Keratinocyte (primary cell): ENCODE measurements at regions not wholly inside any gene's neighbourhood (a gene's known extent, or its start where the extent isn't known, plus 50 kb on each side); places are given as distances from the start of the nearest gene placed in this dataset.

Experiments
- DNase-seq: peaks from one replicate; pipeline ENCODE4 v3.0.0-alpha.2; 2011; ENCODE audit warnings: low read depth, missing footprints, low spot score
- FAIRE-seq: peaks from 2 replicates; lab custom pipeline; 2011; peaks lifted over from hg19 to GRCh38; lab: Jason Lieb, UNC
- H2AFZ ChIP-seq: 2 replicates; pipeline ENCODE4 v1.6.0; 2012; ENCODE audit warnings: low read length, control low read depth, inconsistent platforms; ENCODE audit not compliant: control insufficient read depth
- H3K27ac ChIP-seq: 2 replicates; pipeline ENCODE4 v1.5.1; 2011; ENCODE audit warnings: low read length; ENCODE audit not compliant: control insufficient read depth, insufficient read depth
- H3K27me3 ChIP-seq: 3 replicates; pipeline ENCODE4 v1.6.0; 2011; ENCODE audit warnings: low read length; ENCODE audit not compliant: control insufficient read depth, insufficient read depth; ENCODE audit errors: extremely low read depth
- H3K36me3 ChIP-seq, 2 experiments: 2 replicates in 1 of 2; 3 replicates in 1 of 2; pipeline ENCODE4 v1.5.1; 2011; ENCODE audit warnings: low read length in 2 of 2, mild to moderate bottlenecking in 1 of 2; ENCODE audit not compliant: control insufficient read depth in 2 of 2, insufficient read depth in 2 of 2; ENCODE audit errors: extremely low read depth in 1 of 2
- H3K4me1 ChIP-seq: 3 replicates; pipeline ENCODE4 v1.5.1; 2011; ENCODE audit warnings: low read length; ENCODE audit not compliant: control insufficient read depth, insufficient read depth; ENCODE audit errors: extremely low read depth
- H3K4me2 ChIP-seq: 3 replicates; pipeline ENCODE4 v1.6.0; 2011; ENCODE audit warnings: low read depth, low read length; ENCODE audit not compliant: control insufficient read depth, insufficient read depth; ENCODE audit errors: extremely low read depth
- H3K4me3 ChIP-seq, 3 experiments: fragments of 200-600 bp in 1 of 3; sonication (generic) in 1 of 3; 2 replicates in 2 of 3; 3 replicates in 1 of 3; pipeline ENCODE4 v1.5.1; 2011 to 2016; ENCODE audit warnings: low read length in 3 of 3, mild to moderate bottlenecking in 3 of 3, control low read depth in 2 of 3, inconsistent platforms in 1 of 3, low read depth in 1 of 3, mixed read lengths in 1 of 3, mixed run types in 1 of 3, moderate library complexity in 1 of 3; ENCODE audit not compliant: control insufficient read depth in 2 of 3, insufficient read depth in 2 of 3; ENCODE audit errors: extremely low read depth in 1 of 3
- H3K79me2 ChIP-seq: 2 replicates; pipeline ENCODE4 v1.6.0; 2012; ENCODE audit warnings: low read length; ENCODE audit not compliant: control insufficient read depth, insufficient read depth
- H3K9ac ChIP-seq: 3 replicates; pipeline ENCODE4 v1.6.0; 2011; ENCODE audit warnings: low read length; ENCODE audit not compliant: control insufficient read depth, insufficient read depth; ENCODE audit errors: extremely low read depth
- H3K9me1 ChIP-seq: 3 replicates; pipeline ENCODE4 v1.6.0; 2011; ENCODE audit warnings: low read length; ENCODE audit not compliant: control insufficient read depth, insufficient read depth; ENCODE audit errors: extremely low read depth
- H3K9me3 ChIP-seq: 2 replicates; pipeline ENCODE4 v1.5.1; 2012; ENCODE audit warnings: low read depth, low read length; ENCODE audit not compliant: control insufficient read depth
- H4K20me1 ChIP-seq: 3 replicates; pipeline ENCODE4 v1.6.0; 2011; ENCODE audit warnings: low read length; ENCODE audit not compliant: control insufficient read depth, insufficient read depth; ENCODE audit errors: extremely low read depth
- EZH2 ChIP-seq: IDR thresholded peaks from one replicate; pipeline ENCODE4 v1.6.1; 2012; ENCODE audit warnings: inconsistent platforms, mild to moderate bottlenecking, low read length, moderate library complexity
- dilution Hi-C: fragments of 300-500 bp; cut with MboI; formaldehyde crosslinking; loops from one replicate; pipeline ENCODE4 v1.7.0; 2020; ENCODE audit warnings: low sequenced_read_pairs; ENCODE audit not compliant: extremely low pct_ligation_motif_present
- TF ChIP-seq, protein P1 (sequence below), 3 experiments: IDR thresholded peaks in 1 of 3; conservative IDR thresholded peaks in 1 of 3; optimal IDR thresholded peaks in 1 of 3; 2 replicates in 2 of 3; 3 replicates in 1 of 3; pipeline versions ENCODE3 to v1.5.1; 2011; ENCODE audit warnings: low read length in 3 of 3, mild to moderate bottlenecking in 3 of 3, moderate library complexity in 2 of 3, control low read depth in 1 of 3, inconsistent platforms in 1 of 3; ENCODE audit not compliant: insufficient read depth in 2 of 3; ENCODE audit errors: extremely low read depth in 1 of 3

DNA sequence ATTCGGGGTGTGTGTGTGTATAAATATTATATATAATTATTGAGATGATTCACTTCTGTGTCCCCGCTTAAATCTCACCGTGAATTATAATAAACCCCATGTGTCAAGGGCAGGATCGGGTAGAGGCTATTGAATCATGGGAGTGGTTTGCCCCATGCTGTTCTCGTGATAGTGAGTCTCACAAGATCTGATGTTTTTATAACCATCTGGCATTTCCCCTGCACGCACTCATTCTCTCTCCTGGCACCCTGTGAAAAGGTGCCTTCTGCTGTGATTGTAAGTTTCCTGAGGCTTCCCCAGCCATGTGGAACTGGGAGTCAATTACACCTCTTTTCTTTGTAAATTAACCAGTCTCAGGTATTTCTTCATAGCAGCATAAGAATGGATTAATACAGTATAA lies 851.4 kb upstream of the AGA start:
- Histone ChIP-seq H3K9me1 (no peaks in the 10 kb centered on the region), H3K36me3 (no peaks in the 10 kb centered on the region), H3K4me1 (no peaks in the 10 kb centered on the region), H2AFZ (no peak overlapping the region), H3K9me3 (no peaks in the 10 kb centered on the region), H3K4me3 (no peak overlapping the region), H3K27ac (no peak overlapping the region), H3K4me2 (no peak overlapping the region), H3K79me2 (no peaks in the 10 kb centered on the region), H3K27me3 (no peaks in the 10 kb centered on the region), H4K20me1 (no peaks in the 10 kb centered on the region), H3K9ac (no peak overlapping the region)
- TF ChIP-seq EZH2: no peak
- TF ChIP-seq, protein P1, sequence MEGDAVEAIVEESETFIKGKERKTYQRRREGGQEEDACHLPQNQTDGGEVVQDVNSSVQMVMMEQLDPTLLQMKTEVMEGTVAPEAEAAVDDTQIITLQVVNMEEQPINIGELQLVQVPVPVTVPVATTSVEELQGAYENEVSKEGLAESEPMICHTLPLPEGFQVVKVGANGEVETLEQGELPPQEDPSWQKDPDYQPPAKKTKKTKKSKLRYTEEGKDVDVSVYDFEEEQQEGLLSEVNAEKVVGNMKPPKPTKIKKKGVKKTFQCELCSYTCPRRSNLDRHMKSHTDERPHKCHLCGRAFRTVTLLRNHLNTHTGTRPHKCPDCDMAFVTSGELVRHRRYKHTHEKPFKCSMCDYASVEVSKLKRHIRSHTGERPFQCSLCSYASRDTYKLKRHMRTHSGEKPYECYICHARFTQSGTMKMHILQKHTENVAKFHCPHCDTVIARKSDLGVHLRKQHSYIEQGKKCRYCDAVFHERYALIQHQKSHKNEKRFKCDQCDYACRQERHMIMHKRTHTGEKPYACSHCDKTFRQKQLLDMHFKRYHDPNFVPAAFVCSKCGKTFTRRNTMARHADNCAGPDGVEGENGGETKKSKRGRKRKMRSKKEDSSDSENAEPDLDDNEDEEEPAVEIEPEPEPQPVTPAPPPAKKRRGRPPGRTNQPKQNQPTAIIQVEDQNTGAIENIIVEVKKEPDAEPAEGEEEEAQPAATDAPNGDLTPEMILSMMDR (optimal IDR thresholded peaks at IDR 0.05 in 1 of 3, IDR thresholded peaks at IDR 0.05 in 1 of 3, conservative IDR thresholded peaks at IDR 0.05 in 1 of 3; ENCODE audit: extremely low read depth in 1 of 3, insufficient read depth in 2 of 3, low read length in 3 of 3): no peak
- FAIRE-seq: no peak
- DNase-seq: no peak
- dilution Hi-C loops: no loop called here

DNA sequence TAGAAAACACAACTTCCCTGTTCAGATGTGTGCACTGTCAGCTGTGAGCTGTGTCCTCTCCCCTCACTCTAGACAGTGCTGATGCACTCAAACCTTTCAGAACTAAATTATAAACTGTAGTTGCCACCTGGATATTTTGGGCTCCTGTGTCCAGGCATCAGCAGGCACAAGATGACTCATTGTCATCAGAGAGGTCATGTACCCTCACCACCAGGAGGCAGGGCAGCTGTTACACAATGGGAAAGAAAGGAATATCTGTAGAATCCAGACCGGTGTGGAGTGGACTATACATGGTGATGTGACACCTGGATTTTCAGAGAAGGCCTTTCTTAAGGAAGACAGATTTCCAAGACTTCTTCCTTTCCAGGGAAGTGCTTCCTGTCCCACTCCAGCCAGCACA lies 854.4 kb upstream of the AGA start:
- Histone ChIP-seq H3K9me3 (no peaks in the 10 kb centered on the region), H3K36me3 (no peaks in the 10 kb centered on the region), H3K9ac (no peak overlapping the region), H3K9me1 (no peaks in the 10 kb centered on the region), H4K20me1 (no peaks in the 10 kb centered on the region), H2AFZ (no peak overlapping the region), H3K4me1 (no peaks in the 10 kb centered on the region), H3K27me3 (no peaks in the 10 kb centered on the region), H3K4me2 (no peak overlapping the region), H3K4me3 (no peak overlapping the region), H3K27ac (no peak overlapping the region), H3K79me2 (no peaks in the 10 kb centered on the region)
- TF ChIP-seq EZH2: no peak
- dilution Hi-C loops: no loop called here
- DNase-seq (no peak), FAIRE-seq (no peak)

DNA sequence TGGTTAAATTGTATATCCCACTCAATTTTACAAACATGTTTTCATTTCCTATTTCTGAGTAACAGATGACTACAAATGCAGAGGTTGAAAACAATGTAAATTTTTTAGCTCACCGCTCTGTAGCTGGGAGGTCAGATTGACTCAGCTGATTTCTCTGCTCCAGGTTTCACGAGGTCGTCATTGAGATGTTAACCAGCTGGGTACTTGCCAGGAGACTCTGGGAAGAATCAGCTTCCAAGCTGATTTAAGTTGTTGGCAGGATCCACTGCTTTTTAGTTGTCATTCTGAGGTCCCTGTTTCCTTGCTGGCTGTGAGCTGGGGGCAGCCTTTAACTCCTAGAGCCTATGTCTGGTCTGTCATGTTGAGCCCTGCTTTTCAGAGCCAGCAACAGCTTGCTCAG lies 864.3 kb upstream of the AGA start:
- FAIRE-seq: no peak

More for the DNA sequence above, 864.3 kb upstream of the AGA start:
- no peak overlapping the region for H3K9ac ChIP-seq
- no peaks in the 10 kb centered on the region for H4K20me1 ChIP-seq
- H3K9me1 ChIP-seq: no peaks in the 10 kb centered on the region
- H3K9me3 ChIP-seq: no peaks in the 10 kb centered on the region
- no peak for DNase-seq
- dilution Hi-C loops: no loop called here
- H3K4me3 ChIP-seq: peak overlapping the region in 1 of 3 experiments; percentile 17
- no peaks in the 10 kb centered on the region for H3K4me1 ChIP-seq
- no peaks in the 10 kb centered on the region for H3K27me3 ChIP-seq
- peak overlapping the region; percentile 22 for H2AFZ ChIP-seq
- H3K36me3 ChIP-seq: no peaks in the 10 kb centered on the region
- peak overlapping the region; percentile 34 for H3K4me2 ChIP-seq
- TF ChIP-seq, protein P1 (optimal IDR thresholded peaks at IDR 0.05 in 1 of 3, IDR thresholded peaks at IDR 0.05 in 1 of 3, conservative IDR thresholded peaks at IDR 0.05 in 1 of 3; ENCODE audit: extremely low read depth in 1 of 3, insufficient read depth in 2 of 3, low read length in 3 of 3): no peak
- TF ChIP-seq EZH2: no peak
- H3K27ac ChIP-seq: no peak overlapping the region
- no peaks in the 10 kb centered on the region for H3K79me2 ChIP-seq
